HG02884 (cell line): ENCODE measurements at regions not wholly inside any gene's neighbourhood (a gene's known extent, or its start where the extent isn't known, plus 50 kb on each side); places are given as distances from the start of the nearest gene placed in this dataset.

ENCODE experiments used
- ATAC-seq: cut with Tn5 transposase; IDR thresholded peaks from one replicate; pipeline ENCODE4 v1.9.1; 2021; ENCODE audit warnings: mild to moderate bottlenecking, moderate library complexity; ENCODE audit not compliant: unreplicated experiment

DNA sequence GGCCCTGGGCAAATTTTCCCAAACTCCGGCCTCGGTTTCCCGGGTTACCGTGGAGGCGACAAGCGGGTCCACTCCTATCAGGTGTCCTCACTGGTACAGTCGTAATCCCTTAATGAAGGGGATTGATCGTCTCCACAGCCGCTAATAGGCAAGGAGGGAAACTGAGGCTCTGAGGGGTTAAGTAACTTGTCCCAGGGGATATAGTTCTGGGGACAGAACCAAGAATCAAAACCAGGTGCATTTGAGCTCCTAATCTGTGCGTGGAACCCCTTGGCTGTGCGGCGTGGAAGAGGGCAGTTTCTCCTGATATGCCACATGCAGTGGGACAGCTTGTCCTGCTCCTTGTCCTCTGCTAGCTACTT is 157.2 kb downstream of the CYRIA start:
- no peak for ATAC-seq

- ATAC-seq = no peak
These were observed 157.8 kb downstream of the CYRIA start for GRCh38 chr2:16507655-16508489.

- ATAC-seq = no peak
These were observed 159.3 kb downstream of the CYRIA start for GRCh38 chr2:16506366-16506765.

- ATAC-seq = no peak
These were observed 168.9 kb downstream of the CYRIA start for GRCh38 chr2:16496426-16497388.

DNA sequence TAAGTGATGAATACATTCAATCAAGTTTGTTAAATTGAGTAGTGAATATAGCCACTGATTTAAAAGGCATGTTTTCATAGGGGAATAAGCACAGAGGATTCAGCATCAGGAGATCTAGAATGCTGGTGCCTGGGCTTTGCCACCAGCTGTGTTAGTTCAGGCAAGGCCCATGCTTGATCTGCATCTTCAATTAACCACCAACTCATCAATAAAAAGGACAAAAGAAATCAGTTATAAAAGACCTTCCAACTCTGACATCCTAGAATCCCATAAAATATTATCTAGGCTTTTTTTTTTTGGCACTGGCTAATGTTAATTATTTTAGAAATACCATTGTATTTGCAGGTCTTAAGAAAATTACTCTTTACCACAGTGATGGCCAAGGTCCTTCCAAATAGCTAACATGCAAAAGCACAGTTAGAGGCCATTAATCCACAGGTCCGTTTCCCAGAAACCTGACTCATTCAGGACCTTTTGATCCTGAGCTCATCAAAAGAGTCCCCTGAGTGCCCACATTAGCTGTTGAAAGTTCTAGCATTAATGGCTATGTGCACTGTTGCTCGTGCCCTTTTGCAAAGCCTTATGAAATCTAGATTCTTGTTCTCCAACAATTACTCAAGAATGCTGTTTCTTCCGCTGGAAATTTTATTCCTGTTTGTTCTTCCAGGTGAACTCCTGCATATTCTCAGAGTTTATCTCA is 170.0 kb downstream of the CYRIA start:
- no peak for ATAC-seq

DNA sequence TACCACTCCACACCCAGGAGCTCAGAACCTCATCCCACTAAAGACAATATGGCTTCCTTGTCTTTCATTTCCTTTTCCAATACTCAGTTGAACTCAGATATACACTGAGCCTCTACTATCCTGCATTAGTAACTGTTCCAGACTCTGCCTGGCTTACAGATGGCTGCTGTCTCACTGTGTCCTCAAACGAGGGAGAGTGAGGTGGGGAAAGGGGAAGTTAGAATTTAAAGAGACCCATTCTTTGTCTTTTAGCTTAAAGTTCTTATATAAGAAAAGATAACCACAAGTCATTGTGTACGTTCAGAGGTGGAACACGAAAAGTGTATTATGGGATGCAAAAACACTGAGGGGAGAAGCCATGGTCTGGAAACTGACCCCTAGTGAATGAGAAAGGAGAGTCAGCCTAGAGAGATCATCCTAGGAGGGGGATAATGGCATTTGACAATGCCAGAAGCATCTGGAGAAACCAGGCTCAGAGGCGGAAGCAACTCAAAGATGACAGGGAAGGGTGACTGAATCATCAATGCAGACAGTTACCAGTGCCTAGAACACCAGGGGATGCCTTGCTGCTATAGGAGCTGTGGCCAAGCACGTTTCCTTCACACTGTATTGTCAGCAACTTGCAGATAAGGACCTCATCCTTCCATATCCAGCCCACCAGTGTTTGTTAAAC is 170.7 kb downstream of the CYRIA start:
- ATAC-seq = no peak

DNA sequence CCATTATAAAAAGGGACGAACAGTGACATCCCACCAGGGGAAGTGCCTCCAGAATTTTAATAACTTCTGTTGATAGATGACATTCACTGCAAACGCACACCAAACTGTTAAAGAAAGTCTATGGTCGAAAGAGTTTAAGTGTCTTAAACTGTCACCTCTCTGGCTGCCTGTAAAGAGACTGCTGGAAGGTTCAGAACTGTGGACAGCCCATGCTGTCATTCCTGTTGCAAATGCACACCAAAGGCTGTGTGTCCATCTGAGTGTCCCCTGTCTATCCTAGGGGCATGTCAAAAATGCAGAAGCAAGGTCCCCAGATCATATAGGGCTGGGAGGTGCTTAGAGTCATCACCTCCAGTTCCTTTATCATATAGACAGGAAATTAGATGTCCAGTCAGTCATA is 171.8 kb downstream of the CYRIA start:
- no peak for ATAC-seq

DNA sequence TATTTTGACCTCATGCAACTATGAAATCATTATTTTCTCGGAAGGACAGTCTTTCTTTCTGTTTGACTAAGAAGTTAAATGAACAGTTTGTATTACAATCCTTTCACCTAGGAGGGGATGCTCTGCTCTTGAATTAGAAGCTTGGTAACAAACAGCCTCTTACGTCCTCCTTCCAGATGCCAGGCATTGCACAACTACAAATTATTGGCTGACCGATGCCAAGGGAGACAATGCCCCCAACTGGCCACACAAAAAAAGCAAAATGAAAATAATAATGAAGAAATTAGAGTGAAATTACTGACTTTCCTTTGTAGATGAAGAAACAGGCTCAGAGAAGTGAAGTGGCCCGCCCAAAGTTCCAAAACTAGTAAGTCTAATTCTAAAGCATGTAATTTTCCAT is 177.9 kb downstream of the CYRIA start:
- ATAC-seq = no peak

- no peak for ATAC-seq
These were observed 180.4 kb downstream of the CYRIA start for GRCh38 chr2:16485251-16485650.

GRCh38 chr2:16482460-16482859 is 183.2 kb downstream of the CYRIA start:
- no peak for ATAC-seq

GRCh38 chr2:16481351-16481750 is 184.3 kb downstream of the CYRIA start:
- no peak for ATAC-seq

DNA sequence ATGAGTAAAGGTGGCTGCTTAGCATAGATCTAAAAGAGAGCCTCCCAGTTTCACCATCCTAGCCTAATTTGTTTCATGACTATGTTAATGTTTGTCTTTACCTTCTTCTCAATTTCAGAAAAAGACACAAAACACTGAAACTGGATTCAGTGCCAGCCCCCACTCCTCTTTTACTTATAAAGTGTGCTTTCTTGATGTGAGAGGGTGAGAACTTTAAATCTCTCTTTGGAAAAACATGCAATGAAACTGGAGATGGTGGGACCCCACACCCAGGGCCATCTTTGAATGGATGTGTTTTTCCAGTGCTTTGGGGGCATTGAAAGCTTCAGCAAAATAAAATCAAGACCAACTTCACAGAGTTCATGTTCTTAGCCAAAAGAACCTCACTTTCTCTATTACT is 185.9 kb downstream of the CYRIA start:
- no peak for ATAC-seq

DNA sequence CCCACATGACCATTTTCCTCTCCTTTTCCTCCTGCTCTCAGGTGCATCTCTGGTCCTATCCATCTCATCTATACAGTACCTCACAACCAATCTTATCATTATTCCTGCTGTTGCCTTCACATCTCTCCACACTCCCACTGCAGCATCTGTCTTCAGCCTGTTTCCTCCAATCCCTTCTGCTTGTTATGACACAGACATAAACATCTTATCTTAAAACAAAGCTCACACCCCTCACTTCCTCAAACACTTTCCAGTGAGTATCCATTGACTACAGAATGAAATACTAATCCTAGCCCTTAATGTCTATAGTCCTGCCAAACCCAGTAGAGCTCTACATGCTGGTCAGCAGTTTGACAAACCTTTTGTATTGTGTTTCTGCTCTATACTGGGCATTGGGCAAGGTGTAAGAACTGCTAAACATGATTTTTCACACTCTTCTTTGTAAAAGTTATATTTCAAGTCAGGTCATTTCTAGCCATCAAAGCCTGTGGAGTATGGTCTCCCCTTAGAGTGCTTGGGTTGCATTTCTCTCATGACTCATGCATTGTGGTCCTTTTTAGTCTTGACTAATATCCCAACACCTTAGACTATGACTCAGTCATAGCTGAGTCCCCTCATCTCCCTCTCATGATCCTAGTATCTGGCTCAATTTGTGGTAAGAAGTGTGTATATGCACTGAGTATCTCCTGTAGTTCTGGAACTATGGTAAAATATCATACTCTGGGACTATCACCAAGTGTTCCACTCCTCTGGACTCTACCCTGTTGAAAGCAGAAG is 187.0 kb downstream of the CYRIA start:
- ATAC-seq = no peak

DNA sequence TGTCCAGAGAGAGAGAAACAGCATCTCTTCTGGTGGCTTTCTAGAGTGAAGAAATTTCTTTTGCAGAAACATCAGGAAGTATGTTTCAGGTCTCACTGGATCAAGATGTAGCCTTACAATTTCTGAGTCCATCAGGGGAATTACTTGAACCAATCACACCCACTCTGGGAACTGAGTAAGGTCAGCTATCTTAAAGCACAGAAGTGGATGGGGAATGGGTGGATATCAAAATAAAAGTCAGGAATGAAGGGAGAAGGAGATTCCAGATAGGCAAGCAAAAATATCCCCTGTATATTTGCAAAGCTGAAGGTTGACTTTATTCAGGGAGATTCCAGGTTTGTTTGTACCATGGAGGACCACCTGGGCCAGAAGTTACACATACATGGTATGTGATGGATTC is 188.0 kb downstream of the CYRIA start:
- ATAC-seq = no peak

DNA sequence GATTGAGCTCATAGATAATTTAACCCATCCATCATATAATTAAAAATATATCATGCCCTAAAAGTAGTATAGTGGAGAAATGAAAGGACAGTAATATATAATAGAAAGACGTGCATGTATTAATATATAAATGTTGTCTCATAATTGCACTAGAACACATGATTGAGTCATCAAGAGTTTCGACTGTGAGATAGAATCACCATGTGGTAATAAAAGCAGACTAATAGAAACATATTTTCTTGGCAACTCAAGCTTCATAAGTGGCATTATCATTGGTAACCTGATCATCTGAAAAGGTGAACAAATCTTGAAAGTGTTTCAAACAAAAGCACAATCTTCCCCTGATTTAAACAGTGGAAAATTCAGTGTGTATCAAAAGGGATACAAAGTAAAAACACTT is 188.8 kb downstream of the CYRIA start:
- ATAC-seq = no peak

DNA sequence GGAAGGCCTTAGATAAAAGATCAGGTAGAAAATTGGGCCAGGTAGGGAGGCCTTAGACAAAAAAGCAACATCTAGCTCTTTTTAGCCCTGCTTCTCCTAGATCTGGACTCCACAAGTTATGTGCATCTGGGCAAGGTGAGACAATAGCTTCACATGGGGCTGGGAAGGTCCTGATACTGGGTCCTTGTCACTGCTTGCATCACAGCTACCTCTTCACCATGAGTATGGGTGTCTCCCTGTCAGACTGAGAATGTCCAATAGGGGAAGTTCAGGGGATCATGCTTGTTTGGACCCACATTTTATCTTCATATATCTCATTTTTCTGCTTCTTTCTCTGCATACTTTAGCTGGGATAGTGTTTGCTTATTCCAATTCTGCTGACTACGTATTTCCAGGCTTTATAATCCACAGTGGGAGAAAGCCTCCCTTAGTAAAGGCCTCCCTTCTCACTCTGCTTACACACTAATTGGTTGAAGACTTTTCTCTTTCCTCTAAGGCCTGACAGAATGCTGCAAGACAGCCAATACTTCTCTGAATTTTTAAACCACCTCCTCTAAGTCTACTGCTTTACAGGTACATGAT is 189.6 kb downstream of the CYRIA start:
- ATAC-seq = no peak

DNA sequence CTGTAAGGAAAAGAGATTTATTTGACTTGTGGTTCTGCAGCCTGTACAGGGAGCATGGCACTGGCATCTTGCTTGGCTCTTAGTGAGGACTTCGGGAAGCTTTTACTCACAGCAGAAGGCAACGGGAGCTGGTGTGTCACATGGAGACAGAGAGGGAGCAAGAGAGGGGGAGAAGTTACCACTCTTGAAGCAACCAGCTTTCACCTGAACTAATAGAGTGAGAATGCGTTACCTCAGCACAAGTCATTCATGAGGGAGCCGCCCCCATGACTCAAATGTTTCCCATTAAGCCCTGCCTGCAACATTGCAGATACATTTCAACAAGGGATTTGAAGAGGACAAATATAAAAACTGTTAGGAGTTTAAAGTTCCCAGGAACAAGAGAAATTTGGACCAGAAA is 190.0 kb downstream of the CYRIA start:
- no peak for ATAC-seq

GRCh38 chr2:16473575-16473974 is 192.1 kb downstream of the CYRIA start:
- ATAC-seq = no peak

GRCh38 chr2:16470936-16471490 is 194.6 kb downstream of the CYRIA start:
- ATAC-seq = no peak

DNA sequence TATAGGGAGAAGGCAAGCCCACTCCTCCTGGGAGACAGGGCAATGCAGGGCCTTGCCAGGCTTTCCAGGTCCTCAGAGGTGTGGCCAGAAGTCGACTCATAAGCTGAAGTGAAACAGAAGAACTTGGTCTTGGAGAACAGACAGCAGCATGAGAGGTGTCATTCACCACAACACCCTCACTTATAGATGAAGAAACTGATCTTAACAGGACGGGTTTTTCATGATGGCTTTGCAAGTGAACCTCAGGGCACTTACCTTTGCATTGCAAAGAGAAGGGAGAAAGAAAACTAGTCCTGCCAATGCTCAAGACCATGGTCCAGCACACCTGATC is 198.8 kb downstream of the CYRIA start:
- no peak for ATAC-seq
